NCI-H128 (cell line): ENCODE measurements at regions not wholly inside any gene's neighbourhood (a gene's known extent, or its start where the extent isn't known, plus 50 kb on each side); places are given as distances from the start of the nearest gene placed in this dataset.
"Not testable (repeated sequence)": the region's sequence is repeated elsewhere in the genome, so short reads cannot be mapped to it uniquely, and the experiment has no call there.

Experiments
- DNase-seq: peaks from one replicate; lab custom pipeline; 2025; ENCODE audit not compliant: unreplicated experiment; lab: John Stamatoyannopoulos, UW

GRCh38 chr6:97347111-97347510, 64.1 kb upstream of the MMS22L start:
- DNase-seq: no peak

- no peak for DNase-seq
These were observed 78.3 kb upstream of the MMS22L start for GRCh38 chr6:97361286-97361685.

DNA sequence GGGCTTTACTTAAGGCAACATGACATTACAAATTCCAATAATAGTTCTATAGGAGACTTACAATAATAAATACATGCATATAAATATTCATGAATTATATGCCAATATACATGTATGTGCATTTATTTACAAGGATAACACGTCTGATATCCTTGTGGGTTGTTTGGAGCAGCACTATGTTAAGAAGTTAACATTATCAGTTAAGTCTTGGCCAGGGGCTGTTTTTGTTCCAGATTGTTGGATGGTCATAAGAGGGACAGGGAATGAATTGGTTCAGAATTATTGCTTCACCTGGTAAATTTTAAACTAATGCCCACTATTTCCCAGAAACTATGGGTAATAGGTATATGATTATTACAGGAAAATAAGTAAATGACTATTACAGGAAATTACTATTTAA, 81.3 kb upstream of the MMS22L start:
- DNase-seq: no peak

GRCh38 chr6:97382071-97382470, 99.1 kb upstream of the MMS22L start:
- DNase-seq: not testable (repeated sequence)

DNA sequence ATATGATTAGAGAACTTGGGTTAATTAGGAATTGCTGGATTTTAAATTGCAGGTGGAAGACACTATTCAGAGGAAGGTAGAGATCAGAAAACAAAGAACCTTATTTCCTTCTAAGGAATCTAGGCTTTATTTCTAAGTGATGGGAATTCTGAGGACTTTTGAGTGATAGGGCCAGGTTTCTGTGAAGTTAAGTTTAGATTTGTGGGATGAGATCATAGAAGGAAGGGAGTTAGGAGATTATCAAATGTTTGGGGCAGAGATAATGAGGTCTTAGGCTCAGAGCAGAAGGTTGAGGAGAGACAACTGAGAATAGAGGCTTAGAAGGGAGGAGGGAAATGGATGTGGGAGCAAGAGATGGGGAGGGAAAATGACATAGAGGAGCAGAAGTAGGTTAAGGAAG, 109.7 kb upstream of the MMS22L start:
- no peak for DNase-seq

- DNase-seq: no peak
These were observed 111.2 kb upstream of the MMS22L start for GRCh38 chr6:97394160-97394748.

- no peak for DNase-seq
These were observed 113.9 kb upstream of the MMS22L start for GRCh38 chr6:97396880-97397279.

GRCh38 chr6:97399208-97399607, 116.2 kb upstream of the MMS22L start:
- no peak for DNase-seq

DNA sequence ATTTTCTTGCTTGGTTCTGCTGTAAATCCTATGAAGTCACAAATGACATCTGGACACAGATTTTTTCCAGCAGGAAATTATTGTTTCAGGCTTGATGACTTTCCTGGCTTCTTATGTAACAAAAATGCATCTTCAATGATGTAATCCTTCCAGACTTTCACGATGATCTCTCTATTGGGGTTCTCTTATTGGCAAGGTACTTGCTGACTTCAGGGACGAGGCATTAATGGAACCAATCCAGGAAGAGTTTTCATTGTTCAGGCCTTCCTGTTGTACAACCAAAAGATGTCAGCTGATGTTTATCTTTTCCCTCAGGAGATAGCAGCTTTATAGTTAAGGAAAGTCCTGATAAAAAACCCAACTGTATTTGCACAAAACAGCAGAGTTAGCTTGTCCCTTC, 118.5 kb upstream of the MMS22L start:
- no peak for DNase-seq

- no peak for DNase-seq
These were observed 122.9 kb upstream of the MMS22L start for GRCh38 chr6:97405818-97406409.

DNA sequence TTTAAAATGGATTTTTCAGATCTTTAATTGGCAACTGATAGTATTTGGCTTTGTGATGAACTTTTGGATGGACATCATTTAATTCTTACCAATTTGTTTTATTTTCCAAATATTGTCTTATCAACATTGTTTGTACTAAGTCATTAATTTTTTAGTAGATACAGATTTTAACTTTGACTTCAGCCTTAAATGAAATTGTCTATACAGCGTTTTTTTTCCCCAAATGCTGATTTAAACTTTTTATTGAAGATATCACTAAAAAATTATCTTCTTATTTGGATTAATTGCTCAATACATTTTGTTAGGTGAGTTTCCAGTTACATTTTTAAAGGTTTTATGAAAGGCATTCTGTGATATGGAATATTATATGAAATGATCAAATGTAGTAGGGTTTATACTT, 123.6 kb upstream of the MMS22L start:
- DNase-seq: no peak

GRCh38 chr6:97411610-97412009, 128.6 kb upstream of the MMS22L start:
- no peak for DNase-seq

DNA sequence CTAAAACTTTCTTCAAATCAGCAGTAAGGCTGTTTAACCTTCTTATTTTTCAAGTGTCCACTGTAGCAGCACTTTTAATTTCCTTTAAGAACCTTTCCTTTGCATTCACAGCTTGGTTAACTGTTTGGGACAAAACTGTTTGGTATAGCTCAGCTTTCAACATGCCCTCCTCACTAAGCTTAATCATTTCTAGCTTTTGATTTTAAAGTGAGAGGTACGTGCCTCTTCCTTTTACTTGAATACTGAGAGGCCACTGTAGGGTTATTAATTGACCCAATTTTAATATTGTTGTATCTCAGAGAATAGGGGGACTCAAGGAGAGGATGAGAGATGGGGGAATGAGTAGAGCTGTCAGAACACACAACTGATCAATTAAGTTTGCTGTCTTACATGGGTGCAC, 129.5 kb upstream of the MMS22L start:
- DNase-seq: no peak

- DNase-seq: no peak
These were observed 139.2 kb upstream of the MMS22L start for GRCh38 chr6:97422171-97422570.

GRCh38 chr6:97423190-97423589, 140.2 kb upstream of the MMS22L start:
- no peak for DNase-seq

GRCh38 chr6:97427648-97428047, 144.6 kb upstream of the MMS22L start:
- no peak for DNase-seq

DNA sequence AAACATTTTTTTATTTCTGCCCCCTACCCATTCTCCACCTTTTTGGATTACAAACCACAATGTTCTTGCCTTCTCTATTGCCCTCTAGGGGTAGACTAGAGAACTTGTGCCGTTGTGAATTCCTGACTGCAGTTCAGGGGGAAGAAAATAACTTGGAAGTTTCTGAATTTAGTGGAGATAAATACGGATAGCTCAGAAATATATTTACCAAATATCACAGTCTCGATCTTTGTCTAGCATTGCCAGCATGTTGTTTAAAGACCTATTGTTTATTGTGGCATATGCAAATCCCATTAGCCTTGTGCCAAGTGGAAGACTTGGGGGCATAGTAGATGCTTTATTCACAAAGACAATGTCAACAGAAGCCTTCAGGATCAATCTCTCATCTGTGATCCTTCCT, 154.1 kb upstream of the MMS22L start:
- no peak for DNase-seq

GRCh38 chr6:97438011-97438671, 155.1 kb upstream of the MMS22L start:
- no peak for DNase-seq

GRCh38 chr6:97440590-97441176, 157.7 kb upstream of the MMS22L start:
- peak; percentile 8 for DNase-seq

GRCh38 chr6:97443408-97444080, 160.5 kb upstream of the MMS22L start:
- no peak for DNase-seq

DNA sequence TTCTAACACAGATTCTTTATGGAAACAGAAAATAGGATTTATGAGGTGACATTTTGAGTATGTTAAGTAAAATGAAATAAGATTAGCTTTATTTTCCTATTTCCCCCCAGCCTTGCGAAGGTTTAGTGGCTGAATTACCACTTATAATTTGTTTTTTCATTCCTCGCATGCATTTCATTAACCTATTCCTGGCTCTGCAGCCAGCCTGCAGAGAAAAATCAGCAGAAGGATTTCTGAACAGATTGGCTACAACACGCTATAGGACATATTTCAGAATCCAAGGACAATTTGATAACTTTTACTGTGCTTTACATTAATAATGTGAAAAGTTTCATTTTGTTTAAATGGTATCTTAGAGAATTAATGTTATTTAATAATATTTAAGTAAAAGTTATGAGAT, 162.4 kb upstream of the MMS22L start:
- no peak for DNase-seq

DNA sequence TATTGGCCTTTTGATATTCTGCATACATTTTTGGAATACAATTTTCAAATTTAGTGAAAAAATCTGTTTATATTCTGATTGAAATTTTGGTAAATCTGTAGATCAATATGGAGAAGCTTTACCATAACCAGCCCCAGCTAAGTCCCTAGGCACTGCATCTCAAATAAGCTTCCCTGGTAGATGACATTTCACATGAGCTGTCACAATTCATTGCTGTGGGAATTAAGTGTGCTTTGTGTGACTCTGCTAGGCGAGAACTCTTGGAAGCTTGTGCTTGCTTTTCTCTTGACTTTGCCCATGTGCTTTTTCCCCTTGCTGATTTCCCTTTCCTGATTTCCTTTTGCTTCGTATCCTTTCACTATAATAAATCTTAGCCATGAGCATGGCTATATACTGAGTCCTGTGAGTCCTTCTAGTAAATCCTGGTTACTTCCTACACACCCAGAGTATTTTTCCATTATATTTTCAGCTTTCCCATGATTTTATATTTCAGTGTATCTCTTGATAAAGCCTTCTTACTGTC, 166.5 kb upstream of the MMS22L start:
- DNase-seq: no peak
